ENCODE measurements at regions not wholly inside any gene's neighbourhood (a gene's known extent, or its start where the extent isn't known, plus 50 kb on each side); places are given as distances from the start of the nearest gene placed in this dataset.
"Not testable (repeated sequence)": the region's sequence is repeated elsewhere in the genome, so short reads cannot be mapped to it uniquely, and the experiment has no call there.

GRCh38 chrX:39798488-39798887 is 299.3 kb downstream of the BCOR start:
- DNase-seq (ENCODE audit: insufficient read length, low spot score); FAIRE-seq: not testable (repeated sequence)

- DNase-seq (ENCODE audit: insufficient read length, low spot score) (no peak), FAIRE-seq (no peak)
These were observed 295.4 kb downstream of the BCOR start for GRCh38 chrX:39802354-39802753.

- no peak for FAIRE-seq
- DNase-seq (ENCODE audit: insufficient read length, low spot score), result no peak
These were observed 294.9 kb downstream of the BCOR start for GRCh38 chrX:39802908-39803307.

GRCh38 chrX:39805022-39805421 is 292.7 kb downstream of the BCOR start:
- FAIRE-seq, result no peak

GRCh38 chrX:39805825-39806224 is 291.9 kb downstream of the BCOR start:
- DNase-seq (ENCODE audit: insufficient read length, low spot score), result no peak
- no peak for FAIRE-seq

More at GRCh38 chrX:39805022-39805421, 292.7 kb downstream of the BCOR start:
- DNase-seq (ENCODE audit: insufficient read length, low spot score), result no peak

GRCh38 chrX:39808471-39808917 is 289.3 kb downstream of the BCOR start:
- DNase-seq (ENCODE audit: insufficient read length, low spot score) (no peak), FAIRE-seq (no peak)

GRCh38 chrX:39809331-39809730 is 288.4 kb downstream of the BCOR start:
- DNase-seq (ENCODE audit: insufficient read length, low spot score) (no peak), FAIRE-seq (no peak)

GRCh38 chrX:39810901-39811300 is 286.9 kb downstream of the BCOR start:
- DNase-seq (ENCODE audit: insufficient read length, low spot score) (no peak), FAIRE-seq (no peak)

GRCh38 chrX:39811376-39811775 is 286.4 kb downstream of the BCOR start:
- no peak for FAIRE-seq

GRCh38 chrX:39813631-39814277 is 284.0 kb downstream of the BCOR start:
- FAIRE-seq, result no peak
- no peak for DNase-seq (ENCODE audit: insufficient read length, low spot score)

More at GRCh38 chrX:39811376-39811775, 286.4 kb downstream of the BCOR start:
- DNase-seq (ENCODE audit: insufficient read length, low spot score), result no peak

- DNase-seq (ENCODE audit: insufficient read length, low spot score), result no peak
- peak; percentile 74 for FAIRE-seq
These were observed 283.4 kb downstream of the BCOR start for GRCh38 chrX:39814391-39814790.

- FAIRE-seq (peak; percentile 76), DNase-seq (ENCODE audit: insufficient read length, low spot score) (no peak)
These were observed 282.1 kb downstream of the BCOR start for GRCh38 chrX:39815631-39816030.

GRCh38 chrX:39816871-39817731 is 280.7 kb downstream of the BCOR start:
- peak; percentile 35 for FAIRE-seq
- DNase-seq (ENCODE audit: insufficient read length, low spot score), result no peak

GRCh38 chrX:39817754-39818470 is 279.8 kb downstream of the BCOR start:
- FAIRE-seq, result no peak
- DNase-seq (ENCODE audit: insufficient read length, low spot score), result no peak

- FAIRE-seq (no peak), DNase-seq (ENCODE audit: insufficient read length, low spot score) (no peak)
These were observed 279.0 kb downstream of the BCOR start for GRCh38 chrX:39818750-39819149.

- FAIRE-seq (no peak), DNase-seq (ENCODE audit: insufficient read length, low spot score) (no peak)
These were observed 277.6 kb downstream of the BCOR start for GRCh38 chrX:39819921-39820849.

- FAIRE-seq (no peak), DNase-seq (ENCODE audit: insufficient read length, low spot score) (no peak)
These were observed 276.6 kb downstream of the BCOR start for GRCh38 chrX:39820938-39821708.

- DNase-seq (ENCODE audit: insufficient read length, low spot score), result no peak
- no peak for FAIRE-seq
These were observed 276.1 kb downstream of the BCOR start for GRCh38 chrX:39821709-39822095.

GRCh38 chrX:39822133-39822748 is 275.5 kb downstream of the BCOR start:
- FAIRE-seq (no peak), DNase-seq (ENCODE audit: insufficient read length, low spot score) (no peak)

Measured in GM19239 (cell line).